GM19397 (cell line): ENCODE measurements at regions not wholly inside any gene's neighbourhood (a gene's known extent, or its start where the extent isn't known, plus 50 kb on each side); places are given as distances from the start of the nearest gene placed in this dataset.
"Not testable (repeated sequence)": the region's sequence is repeated elsewhere in the genome, so short reads cannot be mapped to it uniquely, and the experiment has no call there.

Experiments used
- ATAC-seq: cut with Tn5 transposase; IDR thresholded peaks from one replicate; pipeline ENCODE4 v1.9.1; 2021; ENCODE audit warnings: mild to moderate bottlenecking, moderate library complexity; ENCODE audit not compliant: unreplicated experiment

GRCh38 chr13:44755872-44756271, 179.7 kb upstream of the TSC22D1 start:
- ATAC-seq = no peak

DNA sequence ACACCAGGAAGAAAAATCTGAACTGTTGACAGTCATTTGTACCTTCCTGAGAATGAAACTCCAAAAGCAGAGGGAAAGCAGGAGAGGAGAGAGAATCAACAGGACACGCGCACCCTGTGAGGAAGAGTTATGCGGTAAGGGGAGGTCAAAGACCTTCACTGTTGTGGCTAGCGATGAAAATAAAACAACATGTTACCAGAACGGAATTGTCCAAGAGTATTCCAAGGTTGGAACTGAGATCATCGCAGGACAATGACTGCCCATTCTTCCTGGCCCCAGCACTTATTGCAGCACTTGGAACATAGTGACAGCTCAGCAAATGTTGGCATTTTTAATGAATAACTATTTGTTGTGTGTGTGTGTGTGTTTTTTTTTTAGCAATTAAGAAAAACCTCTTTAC, 176.0 kb upstream of the TSC22D1 start:
- ATAC-seq = no peak

DNA sequence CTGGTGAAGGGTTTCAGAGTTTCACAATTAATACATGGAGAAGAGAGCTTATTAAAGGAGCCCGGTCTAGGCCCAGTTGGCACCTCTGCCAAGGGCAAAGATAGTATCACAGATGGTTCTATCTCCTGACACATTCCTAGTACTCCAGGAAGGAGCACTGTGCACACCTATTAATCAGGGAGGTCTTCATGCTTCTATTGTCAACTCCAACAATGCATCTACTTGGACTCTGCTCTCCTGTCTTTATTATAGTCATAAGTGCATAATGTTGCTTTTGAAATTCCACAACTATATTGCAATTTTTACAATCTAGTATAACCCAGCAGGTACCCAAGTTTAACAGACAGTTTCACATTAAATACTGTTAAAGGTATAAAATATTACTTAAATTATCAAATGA, 174.5 kb upstream of the TSC22D1 start:
- ATAC-seq = no peak

DNA sequence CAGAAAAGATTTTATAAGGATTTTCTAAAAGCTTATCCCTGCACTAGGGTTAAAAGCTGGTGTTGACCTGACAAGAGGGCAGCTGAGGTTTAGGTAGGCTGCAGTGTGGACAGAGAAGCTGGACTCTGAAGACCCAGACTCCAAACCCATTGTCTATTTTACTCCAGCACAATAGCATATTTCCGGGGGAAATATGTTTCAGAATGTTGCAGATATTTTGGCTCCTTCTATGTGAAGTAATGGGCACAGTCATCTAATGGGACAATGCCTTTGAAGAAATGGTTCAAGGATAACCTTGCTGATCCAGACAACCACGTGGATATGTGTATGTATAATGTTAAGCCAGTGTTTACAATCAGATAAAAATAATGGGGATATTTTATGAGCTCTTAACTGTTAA, 173.8 kb upstream of the TSC22D1 start:
- no peak for ATAC-seq

GRCh38 chr13:44748439-44748838, 172.3 kb upstream of the TSC22D1 start:
- ATAC-seq = no peak

DNA sequence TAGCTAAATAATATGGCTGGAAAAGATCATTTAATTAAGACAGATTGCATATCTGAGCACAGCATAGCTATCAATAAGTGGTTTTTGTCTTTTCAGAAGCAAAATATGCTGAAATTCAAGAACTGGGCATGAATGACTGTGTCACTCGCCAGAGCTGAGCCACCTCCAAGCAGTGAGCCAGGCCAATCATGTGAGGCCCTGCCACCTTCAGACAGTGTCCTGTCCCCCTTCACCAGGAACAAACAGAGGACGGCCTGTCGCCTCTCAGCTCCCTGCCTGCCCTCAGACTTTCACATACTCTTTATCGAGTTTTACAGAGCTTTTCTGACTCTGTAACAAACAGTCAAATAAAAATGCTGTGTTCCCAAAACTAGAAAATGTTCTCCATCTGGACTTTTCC, 171.0 kb upstream of the TSC22D1 start:
- no peak for ATAC-seq

DNA sequence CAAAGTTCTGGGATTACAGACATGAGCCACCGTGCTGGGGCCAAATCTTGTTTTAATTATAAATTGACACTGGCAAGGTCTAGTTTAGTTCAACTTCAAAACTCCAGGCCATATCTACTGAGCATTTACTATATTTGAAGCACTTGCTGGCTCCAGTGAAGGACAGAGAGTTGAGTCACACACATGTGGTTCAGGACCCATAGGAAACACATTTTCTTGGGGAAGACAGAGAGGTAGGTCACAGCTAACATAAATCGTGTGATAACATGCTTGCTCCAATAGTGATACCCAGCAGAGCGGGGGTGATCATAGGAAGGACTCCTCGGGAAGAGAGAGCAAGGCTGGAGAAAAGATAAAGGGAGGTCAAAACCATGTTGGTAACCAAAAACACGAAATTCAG, 170.6 kb upstream of the TSC22D1 start:
- no peak for ATAC-seq

DNA sequence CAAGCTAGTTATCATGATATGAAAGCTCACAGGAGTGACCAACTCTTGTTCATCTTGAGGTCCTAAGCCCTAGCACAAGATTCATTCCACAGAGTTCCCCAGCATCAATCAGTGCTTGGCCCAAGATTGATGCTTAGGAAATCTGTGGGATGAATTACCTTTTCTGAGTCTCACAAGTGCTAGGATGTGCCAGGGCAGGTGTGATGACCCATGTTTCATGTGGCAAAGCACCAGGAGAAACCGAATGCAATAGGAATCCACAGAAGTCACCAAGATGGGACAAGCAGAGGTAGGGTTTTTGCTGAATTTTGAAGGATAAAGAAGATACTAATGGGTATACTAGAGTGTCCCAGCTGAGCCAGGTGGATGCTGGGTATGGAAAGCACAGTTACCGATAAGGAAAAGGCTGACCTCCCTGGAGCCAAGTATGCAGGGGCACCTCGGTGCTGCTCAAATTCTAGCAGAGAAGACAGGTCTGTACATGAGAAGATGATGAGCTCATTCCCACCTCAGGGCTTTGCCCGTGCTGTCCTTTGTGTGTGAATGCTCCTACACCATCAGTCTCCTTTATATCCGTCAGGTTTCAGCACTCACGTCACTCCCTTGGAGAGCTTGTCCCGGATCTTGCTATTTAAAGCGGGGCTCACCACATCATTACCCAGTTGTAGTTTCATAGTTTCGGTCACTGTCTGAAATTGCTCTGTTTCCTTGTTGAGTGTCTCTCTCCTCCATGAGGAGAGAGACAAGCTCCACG, 168.9 kb upstream of the TSC22D1 start:
- no peak for ATAC-seq

- no peak for ATAC-seq
Measured at GRCh38 chr13:44739539-44739938, 163.4 kb upstream of the TSC22D1 start.

GRCh38 chr13:44739120-44739519, 163.0 kb upstream of the TSC22D1 start:
- ATAC-seq = no peak

DNA sequence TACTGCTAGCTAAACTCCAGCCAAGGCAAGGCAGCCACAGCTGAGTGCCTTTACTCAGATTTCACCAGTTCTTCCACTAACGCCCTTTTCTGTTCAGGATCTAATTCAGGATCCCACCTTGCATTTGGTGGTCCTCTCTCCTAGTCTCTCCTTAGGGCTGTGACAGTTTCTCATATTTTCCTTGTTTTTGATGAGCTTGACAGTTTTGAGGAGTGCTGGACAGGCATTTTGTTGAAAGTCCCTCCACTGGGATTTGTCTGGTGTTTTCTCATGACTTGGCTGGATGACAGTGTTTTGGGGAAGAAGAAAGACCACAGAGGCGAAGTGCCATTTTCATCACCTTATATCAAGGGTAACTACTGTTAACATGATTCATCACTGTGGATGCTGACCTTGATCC, 162.3 kb upstream of the TSC22D1 start:
- ATAC-seq = no peak

GRCh38 chr13:44735806-44736205, 159.7 kb upstream of the TSC22D1 start:
- ATAC-seq = no peak

- no peak for ATAC-seq
Measured at GRCh38 chr13:44734201-44734707, 158.1 kb upstream of the TSC22D1 start.

DNA sequence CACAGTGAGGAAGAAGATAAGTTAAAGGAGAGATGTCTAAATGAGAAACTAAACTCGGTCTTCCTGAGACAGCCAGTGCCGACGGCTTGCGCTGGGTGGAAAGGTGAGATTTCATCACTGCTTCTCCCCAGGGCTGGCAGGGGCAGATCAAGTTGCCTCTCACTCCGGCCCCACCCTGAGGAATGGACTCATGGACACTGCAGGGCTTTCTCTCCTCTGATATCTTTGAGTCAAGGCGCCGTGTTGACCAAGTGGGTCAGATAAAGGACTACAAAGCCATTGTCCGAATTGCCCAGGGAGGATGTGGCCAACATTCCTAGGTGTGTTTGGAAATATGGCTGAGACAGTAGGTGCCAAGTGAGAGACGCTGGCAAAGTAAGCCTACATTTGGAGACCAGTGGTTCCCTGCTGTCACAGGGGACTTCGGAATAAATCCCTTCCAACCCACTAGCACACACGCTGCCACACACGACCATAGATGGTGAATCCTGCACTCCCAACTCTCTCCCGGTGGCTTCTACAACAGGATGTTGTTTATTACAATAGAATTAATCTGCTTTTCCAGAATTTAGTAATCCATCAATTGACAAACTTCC, 156.5 kb upstream of the TSC22D1 start:
- no peak for ATAC-seq

DNA sequence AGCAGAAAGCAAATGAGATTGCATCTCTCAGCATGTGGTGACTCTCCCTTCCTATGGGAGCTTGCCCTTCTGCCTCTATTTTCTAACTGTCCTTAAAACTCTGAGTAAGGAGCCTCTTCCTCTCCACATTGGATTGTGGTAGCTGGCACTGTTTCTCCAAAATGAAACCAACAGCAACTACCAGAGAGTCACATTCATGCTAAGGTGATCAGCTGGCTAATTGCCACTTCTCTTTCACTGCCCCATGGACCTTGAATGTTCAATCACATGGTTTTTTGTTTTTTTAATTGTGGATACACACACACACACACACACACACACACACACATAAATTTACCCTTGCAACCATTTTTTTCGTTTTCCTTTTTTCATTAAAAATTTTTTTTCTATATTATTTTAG, 154.7 kb upstream of the TSC22D1 start:
- ATAC-seq = no peak

GRCh38 chr13:44730099-44730498, 154.0 kb upstream of the TSC22D1 start:
- ATAC-seq = no peak

GRCh38 chr13:44727591-44727990, 151.5 kb upstream of the TSC22D1 start:
- not testable (repeated sequence) for ATAC-seq

DNA sequence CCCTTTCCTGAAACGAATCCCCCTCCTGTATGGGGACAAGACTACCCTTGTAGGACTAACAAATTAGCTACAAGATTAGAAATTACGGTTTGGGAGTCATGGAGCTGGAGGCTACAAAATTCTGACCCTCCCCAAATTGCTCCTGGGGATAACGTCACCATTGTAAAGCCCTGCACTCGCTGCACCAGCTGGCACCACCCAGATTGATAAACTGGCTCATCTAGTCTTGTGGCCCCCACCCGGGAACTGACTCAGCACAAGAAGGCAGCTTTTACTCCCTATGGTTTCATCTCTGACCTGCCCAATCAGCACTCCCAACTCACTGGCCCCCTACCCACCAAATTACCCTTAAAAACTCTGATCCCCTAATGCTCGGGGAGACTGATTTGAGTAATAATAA, 150.6 kb upstream of the TSC22D1 start:
- no peak for ATAC-seq

DNA sequence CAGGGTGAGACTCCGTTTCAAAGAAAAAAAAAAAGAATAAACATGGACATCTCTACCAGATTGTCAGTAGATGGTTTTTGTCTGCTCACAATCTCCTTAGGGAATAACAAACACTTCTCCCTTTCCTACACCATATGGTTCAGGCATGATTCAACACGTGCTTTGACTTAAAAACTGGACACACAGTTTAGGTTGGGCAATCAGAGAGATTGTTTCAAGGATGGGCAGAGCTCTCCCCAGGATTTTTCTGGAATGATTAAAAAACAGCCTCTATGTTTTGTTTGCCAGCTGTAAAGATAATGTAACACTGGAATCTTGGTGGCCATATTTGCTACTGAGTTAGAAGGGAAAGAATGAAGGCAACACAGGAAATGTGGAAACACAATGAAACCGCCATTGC, 150.1 kb upstream of the TSC22D1 start:
- ATAC-seq = no peak

DNA sequence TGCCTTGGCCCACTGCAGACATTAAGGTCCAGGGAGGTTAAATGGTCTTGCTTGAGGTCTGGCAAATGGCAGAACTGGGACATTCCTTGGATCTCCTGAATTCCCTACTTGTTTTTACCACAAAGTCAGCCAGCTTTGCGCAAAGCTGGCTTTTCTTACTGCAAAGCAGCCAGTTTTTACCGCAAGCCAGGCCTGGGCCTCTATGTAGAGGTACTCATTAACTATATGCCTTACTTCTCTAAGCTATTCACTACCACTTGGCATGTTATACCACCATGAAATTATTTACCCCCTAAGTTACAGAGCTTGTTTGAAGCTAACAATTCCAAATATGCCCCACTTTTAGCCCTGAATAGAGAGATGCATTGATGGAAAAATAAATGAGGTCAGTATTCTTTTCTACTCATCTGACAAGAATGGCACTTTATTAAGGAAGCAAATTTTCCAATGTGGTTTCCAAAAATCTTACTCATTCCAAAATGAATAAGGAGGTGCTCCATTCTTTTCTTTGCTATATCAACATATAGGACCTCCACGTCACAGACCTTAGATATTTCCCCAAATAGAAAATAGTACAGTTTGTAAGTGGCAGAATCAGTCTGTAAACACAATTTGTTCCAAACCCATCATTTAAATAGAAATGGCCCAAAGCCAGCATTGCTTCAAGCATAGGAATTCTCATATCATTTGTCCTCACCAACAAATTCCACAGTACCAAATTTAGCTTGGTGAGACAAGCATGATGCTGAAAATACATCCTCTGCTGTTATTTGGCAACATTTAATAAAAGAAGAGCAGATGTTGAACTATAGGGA, 143.9 kb upstream of the TSC22D1 start:
- no peak for ATAC-seq

GRCh38 chr13:44718467-44718866, 142.3 kb upstream of the TSC22D1 start:
- ATAC-seq = no peak
